HK-2 (cell line): ENCODE measurements at regions not wholly inside any gene's neighbourhood (a gene's known extent, or its start where the extent isn't known, plus 50 kb on each side); places are given as distances from the start of the nearest gene placed in this dataset.

Source experiments
- DNase-seq: peaks from one replicate; pipeline ENCODE4 v3.0.0-alpha.2; 2018; ENCODE audit not compliant: unreplicated experiment

DNA sequence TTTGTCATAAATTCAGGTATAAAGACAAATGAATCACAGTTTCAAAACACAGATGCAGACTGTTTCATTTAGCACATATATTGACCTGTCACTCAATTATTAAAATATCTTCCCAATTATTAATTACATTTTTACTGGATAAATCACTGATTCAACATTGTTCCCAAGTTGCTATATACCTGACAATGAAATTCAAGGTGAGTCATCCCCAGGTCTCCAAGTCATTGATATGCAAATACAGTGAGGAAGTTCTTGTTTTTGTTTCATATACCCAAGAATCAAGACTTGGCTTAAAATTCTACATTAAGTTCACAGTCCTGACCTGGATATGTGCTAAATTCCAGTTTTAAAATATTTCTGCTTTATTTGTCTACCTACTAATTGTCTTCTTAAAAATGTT, 599.3 kb upstream of the PSMD7 start:
- no peak for DNase-seq

DNA sequence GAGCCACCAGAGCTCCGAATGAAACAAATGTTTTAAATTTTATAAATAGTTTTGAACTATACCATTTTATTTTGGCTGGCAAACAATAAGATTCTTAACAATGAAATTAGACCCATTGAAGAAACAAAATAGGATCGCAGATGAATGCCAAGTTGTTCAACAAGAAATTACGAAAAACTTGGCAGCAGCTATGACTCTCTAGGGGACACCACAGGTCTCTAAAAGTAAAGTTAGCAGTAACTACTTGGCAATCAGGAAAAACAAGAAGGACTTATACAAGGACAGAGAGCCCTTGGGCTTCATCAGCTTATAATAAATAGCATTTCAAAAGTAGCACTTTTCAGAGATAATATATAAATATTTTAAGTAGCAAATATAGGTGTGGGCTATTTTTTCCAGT, 603.8 kb upstream of the PSMD7 start:
- no peak for DNase-seq

DNA sequence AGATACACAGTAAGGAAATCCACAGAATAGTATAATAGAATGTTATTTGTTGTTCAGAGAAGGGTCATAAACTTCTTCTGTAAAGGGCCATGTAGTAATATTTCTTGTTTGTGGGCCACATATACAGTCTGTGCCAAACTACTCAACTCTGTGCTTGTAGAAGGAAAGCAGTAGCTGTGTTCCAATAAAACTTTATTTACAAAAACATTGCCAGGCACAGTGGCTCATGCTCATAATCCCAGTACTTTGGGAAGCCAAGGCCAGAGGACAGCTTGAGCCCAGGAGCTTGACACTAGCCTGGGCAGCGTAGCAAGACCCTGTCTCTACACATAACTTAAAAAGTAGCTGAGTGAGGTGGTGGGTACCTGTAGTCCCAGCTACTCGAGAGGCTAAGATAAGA, 612.8 kb upstream of the PSMD7 start:
- no peak for DNase-seq

DNA sequence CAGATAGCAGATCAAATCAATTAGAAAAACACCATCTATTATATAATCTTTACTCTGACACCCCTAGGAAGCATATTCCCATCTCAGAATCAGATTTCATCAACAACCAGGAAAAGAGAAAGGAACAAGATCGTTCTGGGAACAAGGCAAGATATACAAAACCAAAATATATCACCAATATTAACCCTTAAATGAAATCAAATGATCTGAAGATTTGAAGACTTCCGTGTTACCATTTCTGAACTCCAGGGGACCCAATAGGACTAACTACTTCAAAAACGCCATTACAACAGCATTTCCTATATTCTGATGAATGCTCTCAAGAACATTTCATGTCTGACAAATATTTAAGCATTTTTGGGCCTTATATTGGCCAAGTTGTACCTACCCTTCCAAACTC, 624.2 kb upstream of the ZFHX3 start:
- DNase-seq: no peak

DNA sequence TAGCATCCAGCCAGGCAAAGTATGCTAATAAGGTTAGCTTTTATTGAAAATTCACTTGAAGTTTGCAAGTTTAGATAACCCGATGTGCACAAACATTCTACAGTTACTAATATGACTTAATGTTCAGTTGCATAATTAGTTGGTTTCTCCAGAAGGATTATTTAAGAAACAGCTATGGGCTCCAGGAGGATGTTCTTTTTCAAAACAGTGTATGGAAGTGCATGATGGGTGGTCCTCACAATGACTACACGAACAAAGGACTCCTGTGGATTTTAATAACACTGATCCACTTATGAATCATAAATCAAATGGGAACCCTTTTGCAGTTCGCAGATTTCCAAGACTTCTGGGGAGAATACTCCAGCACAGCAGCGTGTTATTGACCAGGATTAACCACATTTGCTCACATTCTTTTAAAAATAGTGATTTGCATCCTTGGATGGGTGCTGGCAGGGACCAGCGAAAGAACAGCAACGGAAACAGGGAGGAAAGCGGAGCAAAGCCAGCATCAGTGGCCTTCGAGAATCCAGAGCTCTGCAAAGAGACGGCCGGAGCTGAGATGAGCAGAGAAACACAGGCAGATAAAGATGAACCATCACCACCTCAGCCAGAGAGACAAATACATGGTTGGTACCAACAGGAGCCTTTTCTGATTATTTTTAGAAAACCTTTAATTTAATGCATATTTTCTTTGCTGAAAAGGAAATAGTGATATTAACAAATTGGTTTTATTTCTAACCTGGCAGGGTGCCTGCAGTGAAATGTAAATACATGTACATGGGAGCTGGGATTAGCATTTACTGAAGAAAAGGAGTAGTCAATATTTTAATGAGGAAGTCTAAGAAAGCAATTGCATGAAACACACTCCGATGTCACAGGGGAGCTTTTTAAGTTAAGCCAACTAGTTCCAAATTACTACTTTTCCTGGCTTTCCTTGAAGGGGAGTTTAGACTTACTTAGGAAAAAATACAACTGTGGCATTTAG, 623.2 kb upstream of the ZFHX3 start:
- no peak for DNase-seq

DNA sequence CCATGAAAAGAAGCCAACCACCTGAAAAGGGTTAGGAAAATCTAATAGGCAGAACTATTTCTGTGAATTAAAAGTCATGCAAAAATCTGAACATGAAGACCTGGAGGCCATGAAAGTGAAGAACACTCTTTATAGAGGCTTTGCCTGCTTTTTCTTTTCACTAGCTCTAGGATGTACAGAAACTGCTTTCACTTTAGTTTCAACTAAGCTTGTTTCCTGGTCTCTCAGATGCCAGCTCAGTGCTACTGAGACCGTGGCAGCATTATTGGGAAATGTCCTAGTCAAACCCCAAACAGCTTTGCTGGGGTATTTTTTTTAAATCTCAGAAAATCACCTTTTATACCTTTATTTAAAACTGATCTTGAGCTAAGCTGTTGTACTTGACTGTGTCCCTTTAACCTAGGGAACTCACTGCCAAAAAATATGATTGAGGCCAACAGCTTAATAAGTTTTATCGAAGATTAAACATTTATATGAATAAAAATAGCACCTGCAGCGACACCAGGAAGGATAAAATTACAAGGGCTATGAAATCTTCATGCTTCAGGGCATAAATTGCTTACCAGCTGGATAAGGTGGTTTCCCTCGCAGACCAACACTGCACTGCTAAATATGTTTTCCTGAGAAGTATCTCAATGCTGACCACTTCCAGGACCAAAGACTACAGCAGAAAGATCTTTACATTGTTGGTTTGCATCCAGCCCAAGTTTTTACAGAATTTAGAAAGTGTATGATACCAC, 621.8 kb upstream of the ZFHX3 start:
- no peak for DNase-seq

DNA sequence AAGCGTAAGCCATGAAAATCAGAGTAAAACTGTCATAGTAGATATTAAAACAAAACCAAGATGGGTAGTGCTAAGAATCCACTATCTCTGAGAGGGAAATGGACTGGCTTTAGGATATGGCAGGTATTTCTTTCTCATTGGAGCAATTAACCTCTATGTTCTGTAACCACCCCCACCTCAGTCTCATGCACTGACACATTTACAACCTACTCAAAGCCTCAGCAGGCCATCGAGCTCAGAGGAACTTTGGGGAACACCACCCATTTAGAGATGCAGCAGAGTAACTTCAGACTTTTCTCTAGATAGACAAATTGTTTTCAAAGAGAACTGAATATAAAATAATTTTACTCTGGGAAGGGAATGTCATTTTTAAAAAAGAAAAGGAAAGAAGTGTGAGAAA, 615.8 kb upstream of the ZFHX3 start:
- no peak for DNase-seq

DNA sequence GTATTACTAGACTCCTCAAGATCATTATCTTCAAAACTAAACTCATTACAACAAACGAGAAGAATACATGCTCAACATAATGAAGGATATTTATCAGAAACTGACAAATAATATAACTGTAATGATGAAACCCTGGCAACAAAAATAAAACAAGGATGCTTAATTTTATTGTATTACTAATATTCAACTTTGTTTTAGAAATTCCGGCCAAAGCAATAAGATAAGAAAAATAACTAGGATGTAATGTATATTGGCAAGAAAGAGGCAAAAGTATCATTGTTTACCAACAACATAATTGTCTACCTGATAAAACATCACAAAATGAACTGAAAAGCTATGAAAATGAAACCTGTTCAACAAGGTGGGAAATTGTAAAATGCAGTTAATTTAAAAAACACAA, 588.3 kb upstream of the ZFHX3 start:
- no peak for DNase-seq

DNA sequence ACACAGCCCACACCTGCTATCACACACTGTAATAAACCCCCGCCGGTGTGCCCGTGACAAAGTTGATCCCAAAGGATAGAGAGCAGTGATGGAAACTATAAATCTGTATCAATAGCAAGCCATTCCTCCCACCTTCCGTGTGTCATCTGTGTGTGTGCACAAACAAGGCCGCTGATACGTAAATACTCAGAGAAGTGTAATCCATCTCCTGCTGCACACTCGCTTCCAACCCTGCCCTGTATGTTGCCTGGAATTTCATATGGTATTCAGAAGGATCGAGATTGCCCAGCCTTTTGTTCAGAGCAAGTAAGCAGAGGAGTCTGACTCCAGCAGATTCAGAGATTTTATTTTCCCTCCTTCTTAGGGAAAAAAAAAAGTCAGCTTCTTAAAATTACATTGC, 581.1 kb upstream of the ZFHX3 start:
- DNase-seq: no peak

DNA sequence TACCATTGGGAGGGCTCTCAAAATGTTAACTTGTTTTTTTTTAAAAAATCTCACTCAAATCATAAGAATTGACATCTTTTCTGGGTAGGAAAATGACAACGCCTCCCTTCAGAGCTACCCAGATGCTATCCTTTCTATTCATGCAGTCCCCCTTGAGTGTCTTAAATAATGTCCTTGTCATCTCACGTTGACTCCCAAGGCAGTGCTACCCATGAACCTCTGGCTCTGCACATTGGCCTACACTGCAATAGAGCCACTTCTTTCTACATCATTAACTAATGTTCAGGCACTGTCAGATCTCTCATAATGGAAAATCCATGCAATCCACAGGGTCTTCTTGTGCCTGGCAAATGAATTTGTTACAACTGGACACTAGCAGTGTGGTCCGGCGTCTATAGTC, 569.8 kb upstream of the ZFHX3 start:
- no peak for DNase-seq

DNA sequence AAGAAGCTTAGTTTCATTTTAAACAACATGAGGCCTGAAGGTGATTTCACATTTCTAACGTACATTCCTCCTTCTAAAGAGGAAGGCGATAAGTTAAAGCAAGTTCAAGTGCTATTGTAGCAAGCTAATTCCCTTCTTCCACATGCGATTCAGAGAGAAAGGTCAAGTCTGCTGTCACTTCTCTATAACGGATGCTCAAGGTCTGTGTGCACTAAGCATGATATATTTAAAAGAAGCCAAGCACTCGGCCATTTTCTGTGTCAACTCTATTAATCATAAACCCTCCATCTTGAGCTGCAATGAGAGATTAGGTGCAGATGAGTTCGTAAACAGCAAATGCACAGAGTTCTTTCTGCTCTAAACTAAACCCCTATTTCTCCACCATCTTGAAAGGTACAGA, 568.8 kb upstream of the ZFHX3 start:
- DNase-seq: no peak

DNA sequence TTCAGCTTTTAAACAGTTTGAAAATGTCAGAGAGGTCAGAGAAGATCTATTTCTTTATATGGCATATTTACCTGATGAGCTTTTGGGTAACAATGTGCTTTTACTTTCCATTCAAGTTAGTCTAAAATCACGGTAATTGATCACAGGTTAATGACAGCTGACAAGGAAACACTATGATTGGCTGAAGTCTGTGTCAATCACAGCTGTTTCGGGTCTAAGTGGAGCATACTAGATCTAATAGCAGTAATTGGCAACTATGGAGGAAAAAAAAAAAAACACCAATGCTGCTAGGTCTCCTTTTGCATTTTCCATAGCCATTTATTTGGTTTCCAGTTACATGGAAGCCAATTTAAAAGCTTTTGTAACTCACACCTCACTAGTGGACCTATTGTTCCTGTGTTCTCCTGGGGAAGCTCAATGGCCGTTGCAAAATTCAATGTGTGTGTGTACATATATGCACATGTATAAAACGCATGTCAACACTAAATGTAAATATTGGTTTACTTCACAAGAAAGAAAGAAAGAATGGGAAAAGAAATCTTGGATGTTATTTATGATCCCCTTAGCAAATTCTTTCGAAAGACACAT, 568.3 kb upstream of the ZFHX3 start:
- DNase-seq: no peak

DNA sequence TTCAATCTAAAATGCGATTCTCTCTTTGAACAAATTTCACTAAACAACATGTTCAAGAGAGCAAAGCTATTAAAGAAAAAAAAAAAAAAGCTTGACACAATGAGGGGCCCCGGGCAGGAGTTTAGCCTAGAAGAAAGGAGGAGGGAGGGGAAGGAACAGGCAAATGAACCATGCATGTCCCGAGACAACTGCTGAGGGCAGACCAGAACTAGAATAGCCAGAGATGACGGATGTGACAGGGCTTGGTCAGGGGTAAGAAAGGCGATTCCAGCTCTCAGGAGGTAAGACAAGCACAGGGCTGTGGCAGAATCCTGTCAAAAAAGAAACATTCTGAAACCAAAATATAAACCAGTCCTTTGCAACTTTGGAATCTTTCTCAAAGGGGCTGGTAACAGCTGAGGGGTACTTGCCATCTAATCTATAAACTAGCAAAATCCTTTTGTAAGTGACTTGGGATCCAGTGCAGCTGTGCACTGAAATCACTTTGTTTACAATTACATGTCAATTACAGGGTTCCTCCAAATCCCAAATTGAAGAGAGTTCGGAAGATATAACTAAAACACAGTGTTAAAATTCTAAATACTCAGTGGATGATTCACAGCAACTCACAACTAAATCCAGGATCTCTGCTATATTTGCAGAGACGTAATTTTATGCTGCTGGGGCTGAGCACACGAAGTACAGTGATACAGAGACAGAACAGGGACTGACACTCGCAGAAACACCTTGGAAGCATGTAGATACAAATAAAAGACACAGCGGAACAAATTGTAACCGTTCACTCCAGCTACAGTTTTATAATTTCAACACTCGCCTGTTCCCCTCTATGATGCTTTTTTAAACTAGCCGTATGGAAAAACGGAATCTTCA, 567.4 kb upstream of the ZFHX3 start:
- DNase-seq: no peak

DNA sequence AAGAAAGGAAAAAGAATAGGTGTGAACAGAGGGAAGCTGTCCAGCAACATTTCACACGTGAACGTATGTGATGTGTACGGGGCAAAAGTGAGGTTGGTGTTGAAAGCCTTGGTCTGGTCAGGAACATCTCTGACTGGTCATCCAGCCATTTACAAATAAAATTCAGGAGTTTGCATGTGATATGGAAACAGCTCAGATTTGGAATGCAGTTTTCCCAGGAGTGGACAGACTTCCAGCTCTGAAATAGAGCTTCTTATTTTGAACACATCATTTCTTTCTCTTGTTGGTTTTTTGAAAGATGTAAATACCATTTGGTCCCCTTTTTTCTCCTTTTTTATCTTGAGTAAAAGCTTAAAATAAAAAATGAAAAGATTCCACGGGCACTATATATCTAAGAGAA, 566.2 kb upstream of the ZFHX3 start:
- no peak for DNase-seq

DNA sequence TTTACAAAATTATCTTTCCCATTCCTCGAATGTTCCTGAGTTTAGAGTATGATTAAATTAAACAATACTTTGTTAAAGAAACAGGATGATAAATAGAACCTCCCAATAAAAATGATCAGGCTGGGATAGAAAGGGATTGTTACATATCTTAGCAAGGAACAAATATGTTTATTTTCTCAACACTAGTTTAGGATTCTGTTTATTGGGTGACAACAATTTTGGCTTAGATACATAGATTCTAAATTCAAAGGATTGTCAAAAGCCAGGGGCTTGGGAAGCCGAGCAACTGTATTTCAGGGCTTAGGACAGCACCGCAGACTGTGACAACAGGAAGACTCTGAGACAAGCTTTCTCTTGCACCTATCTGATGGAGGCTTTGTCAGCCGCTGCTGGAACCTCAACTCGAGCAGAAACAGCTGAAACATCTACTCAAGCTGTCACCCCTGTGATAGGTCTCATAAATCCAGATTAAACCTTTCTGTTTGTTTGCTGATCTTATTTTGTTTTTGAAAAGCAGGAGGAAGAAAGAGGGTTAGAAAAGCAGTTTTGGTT, 562.8 kb upstream of the ZFHX3 start:
- DNase-seq: no peak

DNA sequence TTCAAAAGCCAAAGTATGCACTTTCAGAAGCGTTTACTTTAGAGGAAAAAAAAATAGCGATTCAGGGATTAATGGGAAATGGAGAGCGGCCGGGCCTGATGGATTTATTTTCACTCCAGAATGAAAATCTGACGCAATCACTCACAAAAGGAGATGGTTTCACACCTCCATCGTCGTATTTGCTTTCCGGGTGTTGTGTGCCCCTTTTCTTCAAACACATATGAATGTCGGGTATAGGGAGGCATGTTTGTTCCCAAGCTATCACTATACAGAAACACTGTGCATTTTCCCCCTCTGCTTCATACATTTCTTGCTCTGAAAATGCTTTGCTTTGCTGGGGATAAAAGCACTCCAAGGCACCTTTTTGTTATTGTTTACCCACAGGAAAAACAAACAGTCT, 562.2 kb upstream of the ZFHX3 start:
- DNase-seq: no peak

DNA sequence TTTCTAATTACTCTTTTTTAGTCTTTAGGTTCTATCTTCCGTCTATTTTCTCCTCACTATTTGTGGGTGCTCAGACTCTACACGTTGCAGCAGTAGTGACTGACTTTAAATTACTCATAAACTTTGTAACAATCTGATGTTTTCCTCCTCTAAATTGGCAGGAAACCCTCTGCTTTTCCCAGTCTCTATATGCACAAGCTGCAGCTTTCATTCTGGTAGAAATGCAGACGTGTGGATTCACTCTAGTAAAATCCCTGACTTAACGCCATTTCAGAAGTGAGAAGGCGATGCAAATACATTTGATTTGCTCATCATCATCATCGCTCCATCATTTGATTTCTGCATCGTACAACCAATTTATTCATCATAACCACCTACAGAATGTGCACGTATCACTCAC, 561.0 kb upstream of the ZFHX3 start:
- no peak for DNase-seq

DNA sequence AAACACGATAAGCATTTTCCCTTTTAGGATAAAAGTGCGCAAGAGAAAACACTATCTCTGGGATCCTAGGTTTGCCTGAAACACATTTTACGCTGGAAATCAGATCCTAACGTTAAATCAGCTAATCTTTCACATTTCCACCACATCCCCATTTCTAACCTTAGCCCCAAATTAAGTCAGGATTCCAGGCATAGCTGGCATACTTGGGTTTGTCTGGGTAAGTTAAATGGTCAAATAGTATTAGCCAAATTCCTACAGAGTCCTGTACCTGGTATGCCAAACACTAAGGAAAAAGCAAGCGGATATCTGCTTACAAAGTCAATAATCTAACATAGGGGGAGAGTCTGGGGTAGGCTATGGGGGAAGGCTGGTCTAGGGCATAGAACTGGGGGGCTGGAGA, 557.4 kb upstream of the ZFHX3 start:
- DNase-seq: no peak

DNA sequence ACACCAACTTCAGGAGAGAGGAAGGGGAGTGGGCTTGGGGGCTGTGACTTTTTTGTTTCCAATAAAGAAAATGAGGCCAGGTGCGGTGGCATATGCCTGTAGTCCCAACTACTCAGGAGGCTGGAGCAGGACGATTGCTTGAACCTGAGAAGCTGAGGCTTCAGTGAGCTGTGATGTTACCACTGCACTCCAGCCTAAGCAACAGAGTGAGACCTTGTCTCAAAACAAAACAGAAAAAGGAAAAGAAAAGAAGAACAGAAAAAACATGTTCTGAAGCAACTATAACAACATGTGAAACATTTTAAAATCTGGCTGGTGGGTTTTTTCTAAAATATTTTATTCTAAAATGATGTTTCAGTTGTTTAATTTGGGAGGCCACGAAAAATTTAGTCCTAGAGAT, 554.0 kb upstream of the ZFHX3 start:
- DNase-seq: no peak

DNA sequence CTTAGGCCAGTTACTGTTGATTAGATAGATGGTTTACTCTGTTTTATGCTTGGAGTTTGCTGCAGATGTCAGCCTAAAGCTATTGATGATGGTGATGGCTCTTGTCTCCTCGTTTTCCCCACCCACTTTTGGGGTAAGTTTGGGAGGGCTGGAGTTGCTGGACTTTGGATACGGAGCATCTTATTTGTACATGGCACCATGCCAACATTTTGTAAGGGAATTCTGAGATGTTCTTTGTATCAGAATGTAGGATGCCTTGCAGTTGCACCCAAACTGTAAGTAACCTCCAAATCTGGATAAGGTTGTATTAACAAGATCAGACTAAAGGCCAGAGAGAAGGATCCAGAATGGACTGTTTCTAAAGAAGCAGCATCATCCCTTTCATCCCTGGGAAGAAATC, 551.9 kb upstream of the ZFHX3 start:
- DNase-seq: no peak

DNA sequence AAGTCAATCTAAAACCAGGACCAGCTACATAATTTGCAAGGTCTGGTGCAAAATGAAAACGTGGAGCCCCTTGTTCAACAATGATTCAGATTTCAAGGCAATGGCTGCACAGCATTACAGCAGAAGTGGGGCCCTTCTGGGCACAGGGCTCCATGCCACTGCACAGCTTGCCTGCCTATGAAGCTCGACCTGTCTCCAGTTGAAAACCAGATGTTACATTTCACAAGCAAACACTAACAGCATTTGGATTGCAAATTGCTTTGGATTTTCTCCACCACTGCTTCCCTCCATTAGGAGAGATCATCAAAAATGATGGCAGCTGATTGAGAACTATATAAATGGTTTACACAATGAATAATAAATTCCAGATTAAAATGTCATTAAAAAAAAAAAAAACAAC, 551.4 kb upstream of the ZFHX3 start:
- no peak for DNase-seq

DNA sequence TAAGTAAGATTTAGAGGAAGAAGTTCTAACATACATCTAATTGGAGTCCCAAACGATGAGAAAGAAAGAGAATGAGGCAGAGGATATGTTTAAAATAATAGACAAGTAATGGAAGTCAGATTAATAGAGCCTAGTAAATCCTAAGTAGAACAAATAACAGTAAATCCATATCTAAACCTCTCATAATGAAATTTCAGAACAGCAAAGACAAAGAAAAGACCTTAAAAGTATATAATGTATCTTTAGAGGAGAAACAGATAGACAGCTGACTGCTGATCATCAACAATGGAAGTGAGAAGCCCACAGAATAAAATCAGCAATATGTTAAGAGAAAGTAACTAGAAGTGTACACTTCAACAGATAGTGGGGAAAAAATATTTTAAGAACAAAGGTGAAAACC, 536.2 kb upstream of the ZFHX3 start:
- DNase-seq: no peak
